ENCODE measurements at regions not wholly inside any gene's neighbourhood (a gene's known extent, or its start where the extent isn't known, plus 50 kb on each side); places are given as distances from the start of the nearest gene placed in this dataset.

GRCh38 chr18:67433971-67434370 lies 82.5 kb downstream of the DSEL start:
- Histone ChIP-seq H3K4me1 (ENCODE audit: control insufficient read depth, low read length) (no peaks in the 10 kb centered on the region), H3K27me3 (ENCODE audit: control insufficient read depth, low read length) (no peaks in the 10 kb centered on the region), H3K36me3 (ENCODE audit: control insufficient read depth, low read length) (no peaks in the 10 kb centered on the region), H3K79me2 (ENCODE audit: control insufficient read depth, low read length) (no peaks in the 10 kb centered on the region), H3K4me3 (ENCODE audit: low read length) (no peak overlapping the region), H3K4me2 (ENCODE audit: low read length) (no peak overlapping the region), H3K9me3 (ENCODE audit: control insufficient read depth, insufficient read depth, low read length) (no peaks in the 10 kb centered on the region), H4K20me1 (ENCODE audit: control insufficient read depth, insufficient read depth, low read depth, low read length) (no peaks in the 10 kb centered on the region), H3K27ac (ENCODE audit: low read depth, low read length) (no peak overlapping the region), H3F3A (ENCODE audit: control insufficient read depth, insufficient read depth) (no peaks in the 10 kb centered on the region), H3K9me2 (replicated peaks; ENCODE audit: control insufficient read depth, low read length) (no peaks in the 10 kb centered on the region)
- no peak for TF ChIP-seq EZH2phosphoT487 (IDR thresholded peaks at IDR 0.05; ENCODE audit: borderline replicate concordance, low read length)
- TF ChIP-seq CTCF (IDR thresholded peaks at IDR 0.05; ENCODE audit: low read depth, low read length, poor library complexity, severe bottlenecking), result no peak

- H3K79me2 ChIP-seq (ENCODE audit: control insufficient read depth, low read length), result no peaks in the 10 kb centered on the region
- no peak overlapping the region for H3K4me2 ChIP-seq (ENCODE audit: low read length)
- no peaks in the 10 kb centered on the region for H4K20me1 ChIP-seq (ENCODE audit: control insufficient read depth, insufficient read depth, low read depth, low read length)
- no peak overlapping the region for H3K4me3 ChIP-seq (ENCODE audit: low read length)
- H3F3A ChIP-seq (ENCODE audit: control insufficient read depth, insufficient read depth), result no peaks in the 10 kb centered on the region
- H3K36me3 ChIP-seq (ENCODE audit: control insufficient read depth, low read length), result no peaks in the 10 kb centered on the region
- no peaks in the 10 kb centered on the region for H3K9me3 ChIP-seq (ENCODE audit: control insufficient read depth, insufficient read depth, low read length)
- no peak overlapping the region for H3K27ac ChIP-seq (ENCODE audit: low read depth, low read length)
- no peak for TF ChIP-seq EZH2phosphoT487 (IDR thresholded peaks at IDR 0.05; ENCODE audit: borderline replicate concordance, low read length)
- TF ChIP-seq CTCF (IDR thresholded peaks at IDR 0.05; ENCODE audit: low read depth, low read length, poor library complexity, severe bottlenecking), result no peak
- no peaks in the 10 kb centered on the region for H3K9me2 ChIP-seq (replicated peaks; ENCODE audit: control insufficient read depth, low read length)
- no peaks in the 10 kb centered on the region for H3K27me3 ChIP-seq (ENCODE audit: control insufficient read depth, low read length)
- no peaks in the 10 kb centered on the region for H3K4me1 ChIP-seq (ENCODE audit: control insufficient read depth, low read length)
Measured at GRCh38 chr18:67432806-67433205, 83.7 kb downstream of the DSEL start.

GRCh38 chr18:67428805-67429204 lies 87.7 kb downstream of the DSEL start:
- H4K20me1 ChIP-seq (ENCODE audit: control insufficient read depth, insufficient read depth, low read depth, low read length), result no peaks in the 10 kb centered on the region
- no peak overlapping the region for H3K4me3 ChIP-seq (ENCODE audit: low read length)
- no peaks in the 10 kb centered on the region for H3K36me3 ChIP-seq (ENCODE audit: control insufficient read depth, low read length)
- no peak overlapping the region for H3K27ac ChIP-seq (ENCODE audit: low read depth, low read length)
- H3K27me3 ChIP-seq (ENCODE audit: control insufficient read depth, low read length), result no peaks in the 10 kb centered on the region
- TF ChIP-seq EZH2phosphoT487 (IDR thresholded peaks at IDR 0.05; ENCODE audit: borderline replicate concordance, low read length) (no peak), CTCF (IDR thresholded peaks at IDR 0.05; ENCODE audit: low read depth, low read length, poor library complexity, severe bottlenecking) (no peak)
- no peaks in the 10 kb centered on the region for H3K79me2 ChIP-seq (ENCODE audit: control insufficient read depth, low read length)
- no peak overlapping the region for H3K4me2 ChIP-seq (ENCODE audit: low read length)
- H3K9me2 ChIP-seq (replicated peaks; ENCODE audit: control insufficient read depth, low read length), result no peaks in the 10 kb centered on the region
- no peaks in the 10 kb centered on the region for H3K4me1 ChIP-seq (ENCODE audit: control insufficient read depth, low read length)
- no peaks in the 10 kb centered on the region for H3K9me3 ChIP-seq (ENCODE audit: control insufficient read depth, insufficient read depth, low read length)
- no peaks in the 10 kb centered on the region for H3F3A ChIP-seq (ENCODE audit: control insufficient read depth, insufficient read depth)

- Histone ChIP-seq H3K4me3 (ENCODE audit: low read length) (no peak overlapping the region), H4K20me1 (ENCODE audit: control insufficient read depth, insufficient read depth, low read depth, low read length) (no peaks in the 10 kb centered on the region), H3K27me3 (ENCODE audit: control insufficient read depth, low read length) (no peaks in the 10 kb centered on the region), H3K27ac (ENCODE audit: low read depth, low read length) (no peak overlapping the region), H3F3A (ENCODE audit: control insufficient read depth, insufficient read depth) (no peaks in the 10 kb centered on the region), H3K36me3 (ENCODE audit: control insufficient read depth, low read length) (no peaks in the 10 kb centered on the region), H3K79me2 (ENCODE audit: control insufficient read depth, low read length) (no peaks in the 10 kb centered on the region), H3K9me3 (ENCODE audit: control insufficient read depth, insufficient read depth, low read length) (no peaks in the 10 kb centered on the region), H3K4me2 (ENCODE audit: low read length) (no peak overlapping the region), H3K9me2 (replicated peaks; ENCODE audit: control insufficient read depth, low read length) (no peaks in the 10 kb centered on the region), H3K4me1 (ENCODE audit: control insufficient read depth, low read length) (no peaks in the 10 kb centered on the region)
- TF ChIP-seq EZH2phosphoT487 (IDR thresholded peaks at IDR 0.05; ENCODE audit: borderline replicate concordance, low read length) (no peak), CTCF (IDR thresholded peaks at IDR 0.05; ENCODE audit: low read depth, low read length, poor library complexity, severe bottlenecking) (no peak)
Measured at GRCh38 chr18:67428158-67428557, 88.4 kb downstream of the DSEL start.
